Thyroid gland (tissue), 4 donors: ENCODE measurements at regions not wholly inside any gene's neighbourhood (a gene's known extent, or its start where the extent isn't known, plus 50 kb on each side); places are given as distances from the start of the nearest gene placed in this dataset.

Experiments used
- POLR2A ChIP-seq, 2 donors: fragments of 450-650 bp; IDR thresholded peaks; one replicate each; pipeline ENCODE4 v1.6.1; 2017; ENCODE audit warnings: antibody characterized with exemption in 2 of 2, mild to moderate bottlenecking in 2 of 2, moderate library complexity in 1 of 2
- TF ChIP-seq, protein P1 (sequence below), 6 experiments: fragments of 200-600 bp in 3 of 6; fragments of 450-650 bp in 3 of 6; sonication (generic) in 3 of 6; IDR thresholded peaks; one replicate each; pipeline ENCODE4 v1.5.1; 2016 to 2019; ENCODE audit warnings: antibody characterized with exemption in 6 of 6, mild to moderate bottlenecking in 2 of 6, inconsistent platforms in 1 of 6, moderate library complexity in 1 of 6

DNA sequence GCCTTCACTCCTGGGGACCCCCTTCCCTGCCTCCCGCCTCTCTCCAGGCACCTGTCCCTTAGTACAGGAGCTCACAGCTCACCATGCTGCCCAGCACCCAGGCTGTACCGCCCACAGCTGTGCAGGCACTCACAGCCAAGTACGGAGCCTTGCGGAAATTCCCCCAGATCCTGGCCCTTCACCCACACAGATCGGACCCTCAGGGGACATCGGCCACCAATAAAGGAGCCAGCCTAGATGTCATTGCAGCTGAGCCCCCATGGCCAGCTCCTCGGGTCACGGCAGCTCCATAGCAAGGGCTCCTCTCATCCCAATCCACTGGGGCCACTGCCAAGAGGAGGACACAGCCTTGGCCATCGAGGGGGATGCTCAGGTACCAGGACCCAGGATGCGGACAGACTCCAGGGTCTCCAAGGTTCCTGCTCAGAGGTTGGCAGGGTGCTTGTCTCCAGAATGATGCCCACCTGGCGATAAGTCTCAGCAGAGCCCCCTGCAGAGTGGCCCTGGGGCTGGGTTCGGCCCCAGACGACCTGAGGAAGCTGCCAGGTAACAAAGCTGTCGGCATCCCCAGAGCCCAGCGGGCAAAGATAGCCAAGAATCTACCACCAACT, 82.3 kb downstream of the YTHDF1 start:
- TF ChIP-seq, protein P1, sequence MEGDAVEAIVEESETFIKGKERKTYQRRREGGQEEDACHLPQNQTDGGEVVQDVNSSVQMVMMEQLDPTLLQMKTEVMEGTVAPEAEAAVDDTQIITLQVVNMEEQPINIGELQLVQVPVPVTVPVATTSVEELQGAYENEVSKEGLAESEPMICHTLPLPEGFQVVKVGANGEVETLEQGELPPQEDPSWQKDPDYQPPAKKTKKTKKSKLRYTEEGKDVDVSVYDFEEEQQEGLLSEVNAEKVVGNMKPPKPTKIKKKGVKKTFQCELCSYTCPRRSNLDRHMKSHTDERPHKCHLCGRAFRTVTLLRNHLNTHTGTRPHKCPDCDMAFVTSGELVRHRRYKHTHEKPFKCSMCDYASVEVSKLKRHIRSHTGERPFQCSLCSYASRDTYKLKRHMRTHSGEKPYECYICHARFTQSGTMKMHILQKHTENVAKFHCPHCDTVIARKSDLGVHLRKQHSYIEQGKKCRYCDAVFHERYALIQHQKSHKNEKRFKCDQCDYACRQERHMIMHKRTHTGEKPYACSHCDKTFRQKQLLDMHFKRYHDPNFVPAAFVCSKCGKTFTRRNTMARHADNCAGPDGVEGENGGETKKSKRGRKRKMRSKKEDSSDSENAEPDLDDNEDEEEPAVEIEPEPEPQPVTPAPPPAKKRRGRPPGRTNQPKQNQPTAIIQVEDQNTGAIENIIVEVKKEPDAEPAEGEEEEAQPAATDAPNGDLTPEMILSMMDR (IDR thresholded peaks at IDR 0.05): no peak
- no peak for TF ChIP-seq POLR2A (IDR thresholded peaks at IDR 0.05)
